ENCODE measurements at regions not wholly inside any gene's neighbourhood (a gene's known extent, or its start where the extent isn't known, plus 50 kb on each side); places are given as distances from the start of the nearest gene placed in this dataset.

GRCh38 chr7:155228459-155228845, 69.2 kb upstream of the INSIG1 start:
- no peak for TF ChIP-seq CTCF (IDR thresholded peaks at IDR 0.05)
- TF ChIP-seq POLR2A (IDR thresholded peaks at IDR 0.05): no peak
- TF ChIP-seq POLR2AphosphoS5 (IDR thresholded peaks at IDR 0.05): no peak
